Skeletal muscle satellite cell (primary cell): ENCODE measurements at regions not wholly inside any gene's neighbourhood (a gene's known extent, or its start where the extent isn't known, plus 50 kb on each side); places are given as distances from the start of the nearest gene placed in this dataset.

Experiments used
- H3K27me3 ChIP-seq: 2 replicates; pipeline ENCODE4 v1.7.0; 2013; ENCODE audit warnings: low read length; ENCODE audit not compliant: control insufficient read depth, insufficient read depth
- H3K36me3 ChIP-seq: 2 replicates; pipeline ENCODE4 v1.7.0; 2013; ENCODE audit warnings: mild to moderate bottlenecking, control low read depth, low read length; ENCODE audit not compliant: insufficient read depth
- H3K4me1 ChIP-seq: 2 replicates; pipeline ENCODE4 v1.7.0; 2013; ENCODE audit warnings: low read length; ENCODE audit not compliant: control insufficient read depth, insufficient read depth
- H3K4me2 ChIP-seq: 2 replicates; pipeline ENCODE4 v1.7.0; 2013; ENCODE audit warnings: mild to moderate bottlenecking, low read length
- H3K4me3 ChIP-seq: 2 replicates; pipeline ENCODE4 v1.7.0; 2013; ENCODE audit warnings: low read length
- H3K9ac ChIP-seq: 2 replicates; pipeline ENCODE4 v1.7.0; 2013; ENCODE audit warnings: mild to moderate bottlenecking, low read depth, low read length, moderate library complexity
- H3K9me3 ChIP-seq: replicated peaks from 2 replicates; pipeline ENCODE4 v1.7.0; 2013; ENCODE audit warnings: mild to moderate bottlenecking, control low read depth, low read length

- Histone ChIP-seq H3K9me3 (no peaks in the 10 kb centered on the region), H3K9ac (no peak overlapping the region), H3K4me2 (no peak overlapping the region)
Measured at GRCh38 chr7:38070718-38071117, 107.3 kb upstream of the STARD3NL start.

GRCh38 chr7:38086857-38087256 lies 91.2 kb upstream of the STARD3NL start:
- H3K36me3 ChIP-seq: no peaks in the 10 kb centered on the region
- no peaks in the 10 kb centered on the region for H3K27me3 ChIP-seq
- no peak overlapping the region for H3K9ac ChIP-seq
- no peak overlapping the region for H3K4me2 ChIP-seq
- H3K4me1 ChIP-seq: no peaks in the 10 kb centered on the region
- no peaks in the 10 kb centered on the region for H3K9me3 ChIP-seq
- H3K4me3 ChIP-seq: no peak overlapping the region

More at GRCh38 chr7:38070718-38071117, 107.3 kb upstream of the STARD3NL start:
- Histone ChIP-seq H3K4me1 (peaks cover 3% of the 10 kb centered on the region), H3K36me3 (no peaks in the 10 kb centered on the region), H3K27me3 (no peaks in the 10 kb centered on the region), H3K4me3 (no peak overlapping the region)

GRCh38 chr7:38102507-38102906 lies 75.5 kb upstream of the STARD3NL start:
- Histone ChIP-seq H3K4me2 (no peak overlapping the region), H3K9ac (no peak overlapping the region), H3K9me3 (no peaks in the 10 kb centered on the region), H3K4me1 (no peaks in the 10 kb centered on the region), H3K27me3 (peaks cover 8% of the 10 kb centered on the region), H3K36me3 (no peaks in the 10 kb centered on the region), H3K4me3 (no peak overlapping the region)

GRCh38 chr7:38105874-38106483 lies 72.1 kb upstream of the STARD3NL start:
- H3K4me1 ChIP-seq: no peaks in the 10 kb centered on the region
- H3K9ac ChIP-seq: no peak overlapping the region
- peaks cover 13% of the 10 kb centered on the region for H3K27me3 ChIP-seq
- no peaks in the 10 kb centered on the region for H3K9me3 ChIP-seq
- H3K36me3 ChIP-seq: no peaks in the 10 kb centered on the region
- H3K4me3 ChIP-seq: no peak overlapping the region
- no peak overlapping the region for H3K4me2 ChIP-seq

- H3K27me3 ChIP-seq: peaks cover 9% of the 10 kb centered on the region
- H3K36me3 ChIP-seq: no peaks in the 10 kb centered on the region
Measured at GRCh38 chr7:38107486-38107893, 70.6 kb upstream of the STARD3NL start.

GRCh38 chr7:38112075-38112474 lies 66.0 kb upstream of the STARD3NL start:
- no peaks in the 10 kb centered on the region for H3K4me1 ChIP-seq
- H3K27me3 ChIP-seq: peaks cover 11% of the 10 kb centered on the region
- H3K9me3 ChIP-seq: no peaks in the 10 kb centered on the region
- H3K4me2 ChIP-seq: no peak overlapping the region
- no peak overlapping the region for H3K9ac ChIP-seq
- H3K4me3 ChIP-seq: no peak overlapping the region
- no peaks in the 10 kb centered on the region for H3K36me3 ChIP-seq

More at GRCh38 chr7:38107486-38107893, 70.6 kb upstream of the STARD3NL start:
- no peak overlapping the region for H3K9ac ChIP-seq
- no peaks in the 10 kb centered on the region for H3K4me1 ChIP-seq
- no peaks in the 10 kb centered on the region for H3K9me3 ChIP-seq
- no peak overlapping the region for H3K4me3 ChIP-seq
- H3K4me2 ChIP-seq: no peak overlapping the region

- H3K9ac ChIP-seq: no peak overlapping the region
- no peaks in the 10 kb centered on the region for H3K9me3 ChIP-seq
- H3K4me3 ChIP-seq: no peak overlapping the region
Measured at GRCh38 chr7:38120076-38120475, 58.0 kb upstream of the STARD3NL start.

GRCh38 chr7:38122501-38122900 lies 55.5 kb upstream of the STARD3NL start:
- H3K9ac ChIP-seq: no peak overlapping the region
- no peaks in the 10 kb centered on the region for H3K4me1 ChIP-seq
- no peaks in the 10 kb centered on the region for H3K36me3 ChIP-seq
- no peak overlapping the region for H3K4me3 ChIP-seq
- H3K4me2 ChIP-seq: no peak overlapping the region
- H3K9me3 ChIP-seq: no peaks in the 10 kb centered on the region
- no peaks in the 10 kb centered on the region for H3K27me3 ChIP-seq

More at GRCh38 chr7:38120076-38120475, 58.0 kb upstream of the STARD3NL start:
- Histone ChIP-seq H3K36me3 (no peaks in the 10 kb centered on the region), H3K4me1 (no peaks in the 10 kb centered on the region), H3K27me3 (peaks cover 7% of the 10 kb centered on the region), H3K4me2 (no peak overlapping the region)

GRCh38 chr7:38123494-38123893 lies 54.6 kb upstream of the STARD3NL start:
- H3K4me1 ChIP-seq: no peaks in the 10 kb centered on the region
- no peaks in the 10 kb centered on the region for H3K27me3 ChIP-seq
- no peak overlapping the region for H3K9ac ChIP-seq
- no peak overlapping the region for H3K4me2 ChIP-seq
- no peak overlapping the region for H3K4me3 ChIP-seq
- no peaks in the 10 kb centered on the region for H3K36me3 ChIP-seq
- no peaks in the 10 kb centered on the region for H3K9me3 ChIP-seq

GRCh38 chr7:38127216-38128207 lies 50.5 kb upstream of the STARD3NL start:
- Histone ChIP-seq H3K36me3 (no peaks in the 10 kb centered on the region), H3K9me3 (no peaks in the 10 kb centered on the region), H3K4me1 (no peaks in the 10 kb centered on the region), H3K27me3 (no peaks in the 10 kb centered on the region), H3K4me2 (no peak overlapping the region), H3K4me3 (no peak overlapping the region), H3K9ac (no peak overlapping the region)
